ENCODE measurements at regions not wholly inside any gene's neighbourhood (a gene's known extent, or its start where the extent isn't known, plus 50 kb on each side); places are given as distances from the start of the nearest gene placed in this dataset.

GRCh38 chr1:104264521-104264920 is 514.8 kb downstream of the AMY1C start:
- Histone ChIP-seq H3K4me2 (ENCODE audit: insufficient read depth, low read length) (no peak overlapping the region), H4K20me1 (replicated peaks; ENCODE audit: control insufficient read depth, extremely low read depth, insufficient read depth, low read length) (no peaks in the 10 kb centered on the region), H3K79me2 (ENCODE audit: control insufficient read depth, insufficient read depth, low read length) (no peaks in the 10 kb centered on the region), H3K9ac (replicated peaks; ENCODE audit: extremely low read depth, insufficient read depth, low read length) (no peak overlapping the region), H3K27ac (ENCODE audit: insufficient read depth, low read depth, low read length) (no peak overlapping the region), H3K4me1 (ENCODE audit: control insufficient read depth, extremely low read depth, insufficient read depth, low read length) (no peaks in the 10 kb centered on the region), H2AFZ (ENCODE audit: low read depth, low read length) (no peak overlapping the region), H3K36me3 (ENCODE audit: control insufficient read depth in 2 of 2, extremely low read depth in 1 of 2, insufficient read depth in 2 of 2, low read length in 2 of 2) (no peaks in the 10 kb centered on the region), H3K9me3 (replicated peaks; ENCODE audit: control insufficient read depth, insufficient read depth, low read length) (no peaks in the 10 kb centered on the region), H3K9me1 (replicated peaks; ENCODE audit: control insufficient read depth, extremely low read depth, insufficient read depth, low read length) (no peaks in the 10 kb centered on the region), H3K27me3 (ENCODE audit: control insufficient read depth in 2 of 2, insufficient read depth in 2 of 2, low read length in 2 of 2) (no peaks in the 10 kb centered on the region), H3K4me3 (replicated peaks in 1 of 3; ENCODE audit: insufficient read depth in 1 of 3, low read depth in 1 of 3, low read length in 3 of 3) (no peak overlapping the region)
- FAIRE-seq, result no peak
- dilution Hi-C loops (cut with MboI; ENCODE audit: extremely low pct_ligation_motif_present, low sequenced_read_pairs), result no loop called here
- TF ChIP-seq, protein P1, sequence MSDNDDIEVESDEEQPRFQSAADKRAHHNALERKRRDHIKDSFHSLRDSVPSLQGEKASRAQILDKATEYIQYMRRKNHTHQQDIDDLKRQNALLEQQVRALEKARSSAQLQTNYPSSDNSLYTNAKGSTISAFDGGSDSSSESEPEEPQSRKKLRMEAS (IDR thresholded peaks at IDR 0.05; ENCODE audit: insufficient read depth, insufficient read length), result no peak
- no TSS peak for BruUV-seq (replicated peaks)
- ChIA-PET CTCF (no interaction called here), POLR2A (no interaction called here)
- intact Hi-C loops (cut with micrococcal nuclease), result no loop called here
- DNase-seq (ENCODE audit: low read depth, low spot score), result no peak

DNA sequence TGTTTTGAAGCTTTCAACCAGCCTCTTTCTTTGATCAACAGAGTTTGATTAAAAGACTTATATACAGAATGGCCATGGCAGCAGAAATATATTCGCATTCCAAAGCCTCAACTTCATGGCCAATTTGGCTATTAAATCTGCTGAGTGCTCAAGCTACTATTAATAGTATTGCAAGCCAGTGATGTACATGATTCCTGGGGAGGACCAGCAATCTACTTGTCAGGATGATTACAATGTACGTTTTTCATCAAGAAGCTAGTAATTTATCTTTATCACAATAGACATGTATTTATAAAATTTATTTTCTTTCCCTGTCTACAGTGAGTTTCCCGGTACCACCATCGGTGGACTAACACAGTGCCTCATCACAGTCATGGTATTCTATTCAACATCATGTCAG is 515.5 kb downstream of the AMY1C start:
- Histone ChIP-seq H3K9me1 (replicated peaks; ENCODE audit: control insufficient read depth, extremely low read depth, insufficient read depth, low read length) (no peaks in the 10 kb centered on the region), H3K36me3 (ENCODE audit: control insufficient read depth in 2 of 2, extremely low read depth in 1 of 2, insufficient read depth in 2 of 2, low read length in 2 of 2) (no peaks in the 10 kb centered on the region), H3K4me3 (replicated peaks in 1 of 3; ENCODE audit: insufficient read depth in 1 of 3, low read depth in 1 of 3, low read length in 3 of 3) (no peak overlapping the region), H3K27ac (ENCODE audit: insufficient read depth, low read depth, low read length) (no peak overlapping the region), H3K4me1 (ENCODE audit: control insufficient read depth, extremely low read depth, insufficient read depth, low read length) (no peaks in the 10 kb centered on the region), H3K9me3 (replicated peaks; ENCODE audit: control insufficient read depth, insufficient read depth, low read length) (no peaks in the 10 kb centered on the region), H4K20me1 (replicated peaks; ENCODE audit: control insufficient read depth, extremely low read depth, insufficient read depth, low read length) (no peaks in the 10 kb centered on the region), H3K27me3 (ENCODE audit: control insufficient read depth in 2 of 2, insufficient read depth in 2 of 2, low read length in 2 of 2) (no peaks in the 10 kb centered on the region), H2AFZ (ENCODE audit: low read depth, low read length) (no peak overlapping the region), H3K4me2 (ENCODE audit: insufficient read depth, low read length) (no peak overlapping the region), H3K9ac (replicated peaks; ENCODE audit: extremely low read depth, insufficient read depth, low read length) (no peak overlapping the region), H3K79me2 (ENCODE audit: control insufficient read depth, insufficient read depth, low read length) (no peaks in the 10 kb centered on the region)
- no TSS peak for BruUV-seq (replicated peaks)
- ChIA-PET CTCF (no interaction called here), POLR2A (no interaction called here)
- FAIRE-seq (no peak), DNase-seq (ENCODE audit: low read depth, low spot score) (no peak)
- intact Hi-C loops (cut with micrococcal nuclease) (no loop called here), dilution Hi-C loops (cut with MboI; ENCODE audit: extremely low pct_ligation_motif_present, low sequenced_read_pairs) (no loop called here)
- TF ChIP-seq CTCF (IDR thresholded peaks at IDR 0.05; ENCODE audit: extremely low read depth in 1 of 2, insufficient read depth in 1 of 2, low read depth in 1 of 2, low read length in 2 of 2), result no peak
- no peak for TF ChIP-seq MYC (IDR thresholded peaks at IDR 0.05; ENCODE audit: low read depth, low read length)
- no peak for TF ChIP-seq FOS (IDR thresholded peaks at IDR 0.05; ENCODE audit: borderline replicate concordance, insufficient read depth, low read length)
- TF ChIP-seq POLR2A (IDR thresholded peaks at IDR 0.05; ENCODE audit: low read depth, low read length), result no peak
- no peak for TF ChIP-seq POLR2AphosphoS5 (IDR thresholded peaks at IDR 0.05; ENCODE audit: insufficient read depth, low read depth, low read length)
- no peak for TF ChIP-seq EZH2 (IDR thresholded peaks at IDR 0.05; ENCODE audit: borderline replicate concordance, low read depth, low read length, severe bottlenecking)
- TF ChIP-seq JUN (IDR thresholded peaks at IDR 0.05; ENCODE audit: borderline replicate concordance, insufficient read depth, insufficient read length, low read depth), result no peak
- TF ChIP-seq, protein P1 (IDR thresholded peaks at IDR 0.05; ENCODE audit: insufficient read depth, insufficient read length), result no peak
- TF ChIP-seq GATA2 (IDR thresholded peaks at IDR 0.05; ENCODE audit: insufficient read depth, insufficient read length, low read depth, low read length), result no peak

Data from endothelial cell of umbilical vein (primary cell).